Stomach smooth muscle (tissue), 2 donors: ENCODE measurements at regions not wholly inside any gene's neighbourhood (a gene's known extent, or its start where the extent isn't known, plus 50 kb on each side); places are given as distances from the start of the nearest gene placed in this dataset.

ENCODE experiments used
- H3K27ac ChIP-seq: one replicate; pipeline ENCODE4 v1.7.0; 2013; ENCODE audit warnings: mild to moderate bottlenecking, low read length, inconsistent platforms
- H3K27me3 ChIP-seq, 2 donors: one replicate each; pipeline ENCODE4 v1.7.0; 2013; ENCODE audit warnings: low read length in 2 of 2; ENCODE audit not compliant: insufficient read depth in 2 of 2, control insufficient read depth in 1 of 2
- H3K36me3 ChIP-seq, 2 donors: one replicate each; pipeline ENCODE4 v1.7.0; 2013; ENCODE audit warnings: low read length in 2 of 2; ENCODE audit not compliant: control insufficient read depth in 2 of 2, insufficient read depth in 2 of 2
- H3K4me1 ChIP-seq: one replicate; pipeline ENCODE4 v1.7.0; 2013; ENCODE audit warnings: low read length; ENCODE audit not compliant: control insufficient read depth, insufficient read depth
- H3K4me3 ChIP-seq, 2 donors: one replicate each; pipeline ENCODE4 v1.7.0; 2013; ENCODE audit warnings: low read length in 2 of 2
- H3K9ac ChIP-seq, 2 donors: one replicate each; pipeline ENCODE4 v1.7.0; 2013; ENCODE audit warnings: low read length in 2 of 2, mild to moderate bottlenecking in 1 of 2
- H3K9me3 ChIP-seq, 2 donors: one replicate each; pipeline ENCODE4 v1.7.0; 2013; ENCODE audit warnings: low read length in 2 of 2; ENCODE audit not compliant: control insufficient read depth in 2 of 2
- donor health status: healthy.
- donor health status: Pancreatic carcinoma.

DNA sequence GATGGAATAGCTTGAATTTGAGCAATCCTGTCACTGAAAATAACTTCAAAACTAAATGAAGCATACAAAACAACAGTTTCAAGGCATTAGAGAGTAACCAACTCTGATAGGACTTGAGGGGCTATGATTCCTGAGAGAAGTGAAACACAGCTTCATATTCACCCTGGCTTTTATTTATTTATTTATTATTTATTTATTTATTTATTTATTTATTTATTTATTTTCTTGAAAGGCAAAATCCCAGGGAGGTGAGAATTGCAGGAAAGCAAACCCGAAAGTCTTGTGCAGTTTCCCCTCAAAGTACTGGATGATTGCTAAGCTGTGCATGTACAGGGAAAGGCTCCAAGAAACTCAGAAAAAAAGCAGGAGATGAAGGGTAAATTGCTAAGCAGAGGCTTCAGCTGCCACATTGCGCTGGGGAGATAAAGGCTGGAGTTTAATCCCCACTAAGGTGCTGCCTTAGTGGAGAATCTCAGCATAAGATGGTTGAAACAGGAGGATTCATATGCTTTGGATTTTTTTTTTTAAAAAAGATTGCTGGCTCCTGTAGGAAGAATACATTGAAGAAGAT is 72.9 kb upstream of the COL24A1 start:
- H3K36me3 ChIP-seq: no peaks in the 10 kb centered on the region
- no peaks in the 10 kb centered on the region for H3K27me3 ChIP-seq
- no peak overlapping the region for H3K9ac ChIP-seq
- no peak overlapping the region for H3K27ac ChIP-seq
- no peak overlapping the region for H3K4me3 ChIP-seq
- no peaks in the 10 kb centered on the region for H3K9me3 ChIP-seq
- H3K4me1 ChIP-seq: no peaks in the 10 kb centered on the region

DNA sequence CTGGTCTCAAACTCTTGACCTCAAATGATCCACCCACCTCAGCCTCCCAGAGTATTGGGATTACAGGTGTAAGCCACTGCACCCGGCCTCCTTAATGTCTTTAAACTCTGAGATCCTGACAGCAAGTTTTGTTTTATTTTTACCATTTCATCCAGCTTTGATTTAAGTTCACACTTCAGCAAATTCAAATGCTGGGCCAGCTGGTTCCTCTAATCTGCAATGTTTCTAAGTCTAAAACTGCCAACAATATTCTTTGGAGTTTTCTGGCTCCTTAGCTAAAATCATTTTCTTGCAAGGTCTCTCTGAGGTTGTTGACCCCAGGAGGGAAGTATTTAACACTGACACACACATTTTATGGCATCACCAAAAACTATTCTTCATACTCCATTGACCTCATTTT is 72.0 kb upstream of the COL24A1 start:
- Histone ChIP-seq H3K4me3 (no peak overlapping the region), H3K27me3 (no peaks in the 10 kb centered on the region), H3K27ac (no peak overlapping the region), H3K9me3 (no peaks in the 10 kb centered on the region), H3K36me3 (no peaks in the 10 kb centered on the region), H3K9ac (no peak overlapping the region), H3K4me1 (no peaks in the 10 kb centered on the region)

DNA sequence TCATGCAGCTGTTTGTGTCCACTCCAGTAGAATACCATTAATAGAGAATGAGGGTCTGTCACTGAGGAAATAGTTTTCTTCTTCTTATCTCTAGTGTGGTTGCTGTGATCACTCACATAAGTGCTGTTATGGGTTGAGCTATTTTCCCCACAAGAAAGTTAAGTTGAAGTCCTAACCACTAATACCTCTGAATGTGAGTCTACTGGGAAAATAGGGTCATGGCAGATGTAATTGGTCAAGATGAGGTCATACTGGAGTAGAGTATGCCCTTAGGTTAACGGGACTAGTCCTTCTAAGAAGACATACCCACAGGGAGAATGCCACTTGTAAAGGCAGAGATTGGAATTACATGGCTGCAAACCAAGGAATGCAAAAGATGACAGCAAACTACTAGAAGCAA is 70.5 kb upstream of the COL24A1 start:
- no peaks in the 10 kb centered on the region for H3K9me3 ChIP-seq
- H3K4me3 ChIP-seq: no peak overlapping the region
- H3K27ac ChIP-seq: no peak overlapping the region
- H3K9ac ChIP-seq: no peak overlapping the region
- no peaks in the 10 kb centered on the region for H3K4me1 ChIP-seq
- no peaks in the 10 kb centered on the region for H3K36me3 ChIP-seq
- no peaks in the 10 kb centered on the region for H3K27me3 ChIP-seq

DNA sequence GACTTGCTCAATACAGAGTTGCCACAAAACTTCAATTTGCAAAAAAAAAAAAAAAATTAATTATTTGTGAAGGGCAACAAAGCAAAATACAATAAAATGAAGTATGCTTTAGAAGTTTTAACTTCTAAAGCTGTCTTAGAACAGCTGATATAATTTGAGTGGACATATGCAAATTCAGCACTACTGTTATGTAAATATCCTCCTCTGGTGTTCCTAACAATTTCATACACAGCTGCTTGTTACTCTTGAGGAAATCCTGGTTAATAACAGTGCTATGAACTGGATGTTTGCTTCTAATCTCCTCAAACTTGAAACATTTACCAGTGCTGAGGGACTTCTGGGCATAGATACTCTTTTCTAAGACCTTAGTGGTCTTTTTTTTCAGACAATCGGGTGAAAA is 69.6 kb upstream of the COL24A1 start:
- Histone ChIP-seq H3K27ac (no peak overlapping the region), H3K9ac (no peak overlapping the region), H3K36me3 (no peaks in the 10 kb centered on the region), H3K9me3 (no peaks in the 10 kb centered on the region), H3K4me3 (no peak overlapping the region), H3K27me3 (no peaks in the 10 kb centered on the region), H3K4me1 (no peaks in the 10 kb centered on the region)

DNA sequence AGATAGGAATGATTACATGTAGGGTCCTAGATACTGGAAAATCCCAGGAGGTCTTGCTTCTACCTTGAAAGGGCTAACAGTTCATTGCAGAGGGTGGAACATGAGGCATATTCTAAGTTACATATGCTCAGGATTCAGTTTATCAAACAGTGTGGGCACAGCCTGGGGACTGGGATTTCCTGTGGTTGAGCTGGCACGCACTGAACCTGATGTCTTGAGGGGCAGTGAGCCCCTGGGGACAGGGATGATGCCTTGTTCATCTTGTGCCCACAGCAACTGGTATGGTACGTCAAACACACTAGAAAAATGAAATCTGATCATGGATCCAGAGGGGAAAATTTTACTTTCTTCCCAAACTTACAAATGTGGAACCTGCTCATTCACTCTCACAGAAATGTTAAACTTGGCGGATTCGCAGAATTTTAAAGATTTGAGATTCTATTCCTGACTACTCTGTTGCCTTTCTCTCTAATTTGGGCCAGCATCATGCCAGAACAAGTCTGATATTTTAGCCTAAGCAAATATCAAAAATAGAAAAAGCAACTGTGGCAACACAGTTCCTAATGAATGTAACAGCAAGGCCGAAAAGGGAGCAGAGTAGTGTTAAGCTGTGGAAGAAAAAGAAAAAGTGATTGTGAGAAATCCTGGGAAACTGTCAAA is 68.2 kb upstream of the COL24A1 start:
- Histone ChIP-seq H3K27me3 (no peaks in the 10 kb centered on the region), H3K4me3 (no peak overlapping the region), H3K36me3 (no peaks in the 10 kb centered on the region), H3K9ac (no peak overlapping the region), H3K27ac (no peak overlapping the region), H3K9me3 (no peaks in the 10 kb centered on the region), H3K4me1 (no peaks in the 10 kb centered on the region)

DNA sequence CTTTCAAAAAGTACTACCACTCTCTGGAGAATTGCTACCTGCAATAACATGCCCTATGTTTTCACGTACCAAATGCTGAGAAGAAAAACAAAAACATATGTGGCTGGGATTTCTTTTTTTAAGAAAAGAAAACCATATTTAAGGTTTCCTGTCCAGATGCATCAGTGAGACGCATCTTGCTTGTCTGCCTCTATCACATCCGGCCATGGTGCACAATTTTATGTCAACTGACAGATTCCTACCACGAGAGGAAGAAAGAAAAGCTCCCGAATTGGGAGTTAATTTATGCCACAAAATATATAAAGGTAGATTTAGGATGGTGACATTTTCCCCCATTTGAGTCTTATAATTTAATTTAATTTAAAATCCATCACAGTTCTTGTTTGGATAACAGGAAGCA is 62.3 kb upstream of the COL24A1 start:
- Histone ChIP-seq H3K4me1 (no peaks in the 10 kb centered on the region), H3K36me3 (no peaks in the 10 kb centered on the region), H3K9me3 (no peaks in the 10 kb centered on the region), H3K27ac (no peak overlapping the region), H3K27me3 (no peaks in the 10 kb centered on the region), H3K9ac (no peak overlapping the region), H3K4me3 (no peak overlapping the region)

DNA sequence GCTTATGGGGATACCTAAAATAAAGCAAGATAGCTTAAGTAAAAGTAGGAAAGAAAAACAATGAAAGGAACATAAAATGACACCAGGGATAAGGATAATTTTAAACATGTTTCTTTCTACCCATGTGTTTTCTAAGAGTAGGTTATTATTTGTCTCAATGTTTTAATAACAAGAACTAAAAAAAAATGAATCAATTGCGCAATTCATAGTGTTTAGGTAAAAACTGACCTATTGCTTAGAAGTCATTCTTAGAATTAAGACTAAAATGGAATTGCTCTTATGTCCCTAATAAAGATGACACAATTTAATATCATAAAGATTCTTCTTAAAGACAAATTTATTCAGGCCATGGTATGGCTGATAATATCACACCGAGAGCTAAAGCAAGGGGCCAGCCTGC is 58.0 kb upstream of the COL24A1 start:
- H3K4me1 ChIP-seq: no peaks in the 10 kb centered on the region

DNA sequence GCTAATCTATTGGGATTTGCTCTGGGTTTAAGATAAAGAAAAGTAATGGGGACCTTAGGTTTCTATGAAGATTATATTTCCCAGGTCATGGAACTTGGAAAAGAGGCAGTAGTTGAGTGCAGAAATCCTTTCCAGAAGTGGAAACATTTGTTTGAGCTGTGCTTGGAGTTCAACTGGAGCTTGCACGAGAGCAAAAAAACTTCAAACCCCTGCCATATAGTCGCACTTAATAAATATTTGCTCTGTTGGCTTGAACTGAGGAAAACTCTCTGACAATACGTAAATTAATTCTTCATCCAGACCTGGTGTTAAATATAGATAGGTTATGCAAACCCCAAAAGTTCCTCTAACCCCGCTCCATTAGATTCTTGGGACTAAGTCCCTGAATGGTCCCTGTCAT is 52.8 kb upstream of the COL24A1 start:
- H3K27ac ChIP-seq: peak overlapping the region; percentile 2
- no peak overlapping the region for H3K9ac ChIP-seq
- H3K9me3 ChIP-seq: no peaks in the 10 kb centered on the region
- H3K36me3 ChIP-seq: no peaks in the 10 kb centered on the region
- H3K4me3 ChIP-seq: peak overlapping the region; percentile 24 to 42
- no peaks in the 10 kb centered on the region for H3K27me3 ChIP-seq
- H3K4me1 ChIP-seq: no peaks in the 10 kb centered on the region

More for the DNA sequence above, 58.0 kb upstream of the COL24A1 start:
- Histone ChIP-seq H3K27ac (no peak overlapping the region), H3K9me3 (no peaks in the 10 kb centered on the region), H3K4me3 (no peak overlapping the region), H3K27me3 (no peaks in the 10 kb centered on the region), H3K9ac (no peak overlapping the region), H3K36me3 (no peaks in the 10 kb centered on the region)

DNA sequence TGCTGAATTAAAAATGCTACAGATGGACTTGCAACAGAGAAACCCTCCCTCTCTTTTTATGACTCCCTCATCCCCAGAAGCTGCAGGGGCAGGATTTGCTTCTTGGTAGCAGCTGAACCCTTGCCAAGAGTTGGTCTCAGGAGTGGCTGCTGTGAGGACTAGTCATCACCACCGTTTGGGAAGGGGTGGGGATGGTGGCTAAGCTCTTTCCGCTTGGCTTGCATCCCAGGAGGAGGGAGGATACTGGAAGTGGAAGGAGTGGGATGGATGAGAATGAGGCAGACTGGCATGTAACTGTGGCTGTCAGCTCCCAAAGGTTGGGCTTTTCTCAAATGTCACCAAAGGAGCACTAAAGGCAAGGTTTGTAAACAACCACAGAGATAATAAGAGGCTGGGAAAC is 50.8 kb upstream of the COL24A1 start:
- H3K27ac ChIP-seq: no peak overlapping the region
- H3K27me3 ChIP-seq: no peaks in the 10 kb centered on the region

More for the DNA sequence above, 50.8 kb upstream of the COL24A1 start:
- H3K9me3 ChIP-seq: no peaks in the 10 kb centered on the region
- H3K36me3 ChIP-seq: no peaks in the 10 kb centered on the region
- no peaks in the 10 kb centered on the region for H3K4me1 ChIP-seq
- no peak overlapping the region for H3K4me3 ChIP-seq
- H3K9ac ChIP-seq: no peak overlapping the region
